T-helper 1 cell (primary cell): ENCODE measurements at regions not wholly inside any gene's neighbourhood (a gene's known extent, or its start where the extent isn't known, plus 50 kb on each side); places are given as distances from the start of the nearest gene placed in this dataset.

ENCODE experiments used
- DNase-seq, 5 donors: peaks; one replicate each; pipeline ENCODE4 v3.0.0-alpha.2; 2012 to 2020

DNA sequence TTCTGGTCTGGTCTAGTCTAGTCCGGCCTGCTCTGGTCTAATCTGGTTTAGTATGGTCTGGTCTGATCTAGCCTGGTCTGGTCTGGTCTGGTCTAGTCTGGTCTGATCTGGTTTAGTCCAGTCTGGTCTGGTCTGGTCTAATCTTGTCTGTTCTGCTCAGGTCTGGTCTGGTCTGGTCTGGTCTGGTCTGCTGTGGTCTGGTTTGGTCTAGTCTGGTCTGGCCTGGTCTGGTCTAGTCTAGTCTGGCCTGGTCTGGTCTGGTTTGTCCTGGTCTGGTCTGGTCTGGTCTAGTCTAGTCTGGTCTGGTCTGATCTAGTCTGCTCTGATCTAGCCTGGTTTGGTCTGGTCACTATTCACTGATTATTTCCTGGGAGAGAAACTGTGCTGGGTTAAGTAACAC is 84.1 kb upstream of the PRR23E start:
- no peak for DNase-seq

DNA sequence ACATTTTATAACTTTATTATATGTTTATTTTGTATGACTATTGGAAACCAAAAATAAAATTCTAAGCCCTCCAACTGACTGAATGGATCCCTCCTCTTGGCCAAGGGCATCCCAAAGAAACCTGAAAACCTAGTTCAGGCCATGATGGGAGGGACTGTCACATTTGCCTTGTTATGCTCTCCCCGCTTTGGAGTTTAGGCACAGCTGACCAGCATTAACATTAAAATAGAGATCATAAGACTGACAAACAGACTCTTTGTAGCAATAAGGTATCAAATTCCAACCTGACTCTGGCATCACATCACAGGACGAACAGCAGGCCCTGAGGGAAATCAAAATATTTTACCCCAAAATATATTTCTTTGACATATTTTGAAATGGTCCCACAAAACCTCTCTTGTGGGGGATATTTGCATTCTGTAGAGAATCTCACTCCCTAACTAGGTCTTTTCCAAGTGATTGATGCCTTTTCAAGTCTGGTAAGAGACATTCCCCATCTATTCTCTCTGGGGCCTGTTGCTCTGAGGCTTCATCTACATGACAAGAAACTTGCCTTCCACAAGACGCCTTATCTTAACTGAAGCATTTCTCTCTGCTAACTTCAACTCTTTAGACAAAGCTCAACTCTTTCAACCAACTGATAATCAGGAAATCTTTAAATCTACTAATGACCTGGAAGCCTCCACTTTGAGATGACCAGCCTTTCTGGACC is 81.8 kb upstream of the PRR23E start:
- DNase-seq = no peak

- no peak for DNase-seq
Observed at GRCh38 chr3:127112796-127113570, 79.9 kb upstream of the PRR23E start.

- DNase-seq = no peak
Observed at GRCh38 chr3:127113571-127113891, 79.4 kb upstream of the PRR23E start.

DNA sequence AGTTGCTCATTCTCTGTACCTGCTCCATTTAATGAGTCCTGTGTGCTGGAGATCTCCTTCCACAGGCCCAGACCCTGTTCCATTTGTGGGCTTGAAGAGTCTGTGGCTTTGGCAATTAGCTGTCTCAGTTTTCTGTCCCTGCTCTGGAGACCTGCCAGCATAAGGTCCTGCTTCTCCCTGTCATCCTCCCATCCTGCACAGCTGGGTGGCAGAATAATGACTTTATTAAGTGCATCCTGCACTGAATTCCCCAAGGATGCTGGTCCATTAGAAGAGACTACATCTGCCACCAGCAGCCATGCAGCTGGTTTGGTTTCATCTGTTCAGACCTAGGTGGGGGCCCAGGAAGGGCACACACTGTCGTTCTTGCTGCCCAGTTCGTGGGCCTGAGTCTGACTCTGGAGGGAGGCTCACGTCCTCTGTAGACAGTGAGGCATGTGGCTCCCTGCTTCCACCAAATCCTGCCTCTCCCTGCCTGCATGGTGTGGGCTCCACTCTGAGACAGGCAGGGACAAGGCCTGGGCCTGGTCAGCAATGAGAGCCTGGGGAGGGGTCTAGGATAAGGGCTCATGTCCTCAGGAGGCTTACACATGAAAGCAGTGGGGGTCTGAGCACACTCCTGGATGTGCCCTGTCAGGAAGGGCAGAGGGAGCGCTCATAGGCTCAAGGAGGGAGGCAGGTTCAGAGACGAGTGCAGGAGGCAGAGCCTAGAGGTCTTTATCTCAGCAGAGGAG is 78.4 kb upstream of the PRR23E start:
- no peak for DNase-seq

GRCh38 chr3:127115691-127116351 is 77.1 kb upstream of the PRR23E start:
- no peak for DNase-seq

GRCh38 chr3:127118366-127118765 is 74.6 kb upstream of the PRR23E start:
- DNase-seq = no peak

DNA sequence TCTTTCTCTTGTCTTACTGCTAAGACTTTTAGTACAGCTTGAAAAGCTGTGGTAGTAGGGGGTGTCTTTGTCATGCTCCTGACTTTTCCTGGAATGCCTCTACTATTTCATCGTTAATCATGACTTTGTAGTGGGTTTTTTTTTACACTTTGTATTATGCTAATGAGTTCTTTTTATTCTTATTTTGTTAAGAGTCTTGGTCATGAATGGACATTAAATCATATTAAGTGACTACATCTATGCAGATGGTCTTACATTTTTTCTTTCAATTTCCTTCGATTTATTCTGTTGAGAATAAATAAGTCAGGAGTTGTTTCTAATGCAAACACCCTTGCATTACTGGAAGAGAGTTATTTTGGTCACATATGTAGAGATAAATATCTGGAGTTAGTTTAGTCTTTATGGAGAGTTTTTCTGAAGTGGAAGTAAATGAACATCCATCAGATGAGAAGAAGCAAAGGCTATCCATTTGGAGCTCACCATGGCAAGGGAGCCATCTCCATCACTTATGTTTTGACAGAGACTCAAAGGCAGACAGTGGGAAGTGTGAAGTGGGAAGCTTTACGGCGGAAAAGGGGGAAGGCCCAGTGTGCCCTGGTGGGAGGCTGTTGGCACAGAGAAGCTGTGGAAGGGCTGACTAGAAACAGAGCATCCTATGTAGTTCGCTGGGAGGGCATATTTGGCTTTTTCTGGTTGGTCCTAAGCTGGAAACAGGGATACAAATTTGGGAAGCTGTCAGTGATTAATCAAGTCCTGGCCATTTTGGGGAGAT is 73.1 kb upstream of the PRR23E start:
- no peak for DNase-seq

DNA sequence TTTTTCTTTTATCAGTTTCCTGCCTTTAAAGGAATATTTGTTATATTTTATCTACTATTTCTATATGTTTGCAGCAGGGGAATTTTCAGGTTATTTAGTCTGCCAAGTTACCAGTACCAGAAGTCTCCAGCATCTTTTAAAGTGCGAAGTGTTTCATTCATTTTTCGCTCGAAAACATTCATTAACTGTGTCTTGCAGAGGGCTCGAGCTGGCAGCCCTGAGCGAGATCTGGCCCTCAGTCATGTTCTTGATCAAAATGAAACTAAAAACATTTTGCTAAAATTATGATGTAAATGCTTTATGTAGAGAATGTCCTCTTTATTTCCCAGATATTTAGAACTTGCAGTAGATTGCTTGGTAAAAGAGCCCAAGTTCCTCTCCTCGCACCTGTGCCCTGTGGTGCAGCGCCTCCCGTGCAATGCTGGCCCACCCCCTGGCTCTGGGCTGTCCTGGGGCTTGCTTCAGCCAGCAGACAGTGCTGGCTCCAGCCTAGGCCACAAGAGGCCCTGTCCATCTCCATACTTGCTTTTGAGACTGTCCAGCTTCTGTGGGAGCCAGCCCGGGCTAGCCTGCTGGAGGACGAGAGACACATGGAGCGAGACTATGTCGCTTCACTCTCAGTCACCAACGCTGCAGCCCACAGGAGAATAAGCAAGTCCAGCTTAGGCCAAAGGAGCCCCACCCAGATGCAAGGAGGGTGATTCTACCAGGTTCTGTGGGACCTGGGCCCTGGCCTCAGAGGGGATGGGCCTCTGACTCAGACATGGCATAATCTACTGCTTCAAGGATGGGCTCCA is 71.9 kb upstream of the PRR23E start:
- no peak for DNase-seq

DNA sequence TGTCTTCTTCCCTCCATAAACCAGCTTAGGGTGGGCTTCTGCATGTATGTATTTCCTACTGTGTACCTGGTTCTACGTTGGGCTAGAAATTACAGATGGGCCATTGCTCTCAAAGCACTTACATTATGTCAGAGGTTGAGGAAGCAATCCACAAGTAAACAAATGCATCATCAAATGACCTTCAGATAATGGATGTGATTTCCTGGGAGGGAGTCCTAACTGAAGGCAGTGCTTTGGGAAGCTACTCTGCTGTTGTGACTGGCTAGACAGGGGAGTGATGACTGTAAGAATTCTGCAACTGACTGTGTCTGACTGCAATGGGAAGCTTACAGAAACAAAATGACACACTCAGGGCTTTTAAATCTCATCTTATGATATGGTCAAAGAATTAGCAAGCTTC is 71.0 kb upstream of the PRR23E start:
- DNase-seq = no peak

- DNase-seq = no peak
Observed at GRCh38 chr3:127123533-127123932, 69.4 kb upstream of the PRR23E start.

DNA sequence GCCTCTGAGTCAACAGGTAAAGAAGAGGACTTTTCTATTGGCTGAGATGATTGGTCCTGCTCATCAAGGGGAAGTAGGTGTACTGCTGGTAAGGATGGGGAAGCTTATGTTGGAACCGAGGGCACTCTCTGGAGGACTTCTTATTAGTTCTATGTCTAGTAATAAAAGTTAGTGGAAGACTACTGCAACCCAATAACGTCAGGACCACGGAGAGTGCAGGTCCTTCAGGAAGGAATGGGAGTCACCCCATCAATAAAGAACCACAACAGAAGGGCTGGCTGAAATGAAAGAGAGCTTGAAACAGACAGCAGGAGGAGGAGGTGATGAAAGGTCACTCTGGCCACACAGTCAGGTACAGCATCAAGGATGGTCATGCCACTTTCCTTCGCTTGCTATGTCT is 68.8 kb upstream of the PRR23E start:
- DNase-seq = no peak

- no peak for DNase-seq
Observed at GRCh38 chr3:127131424-127132170, 61.3 kb upstream of the PRR23E start.

DNA sequence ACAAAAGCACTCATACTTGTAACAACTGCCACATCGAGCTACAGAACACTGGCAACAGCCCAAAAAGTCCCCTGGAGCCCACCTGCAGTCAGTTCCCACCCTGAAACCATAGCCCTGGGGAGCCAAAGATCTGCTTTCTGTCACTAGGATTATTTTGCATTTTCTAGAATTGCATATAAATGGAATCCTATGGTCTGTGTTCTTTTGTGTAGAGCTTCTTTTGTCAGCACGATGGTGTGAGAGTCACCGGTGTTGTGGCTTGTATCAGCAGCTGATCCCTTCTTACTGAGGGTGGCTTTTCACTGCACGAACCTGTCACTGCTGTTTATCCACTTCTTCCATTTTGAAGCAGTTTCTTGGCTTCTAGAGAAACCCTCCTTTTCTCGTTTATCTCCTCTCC is 60.1 kb upstream of the PRR23E start:
- no peak for DNase-seq

GRCh38 chr3:127133971-127134370 is 59.0 kb upstream of the PRR23E start:
- no peak for DNase-seq

DNA sequence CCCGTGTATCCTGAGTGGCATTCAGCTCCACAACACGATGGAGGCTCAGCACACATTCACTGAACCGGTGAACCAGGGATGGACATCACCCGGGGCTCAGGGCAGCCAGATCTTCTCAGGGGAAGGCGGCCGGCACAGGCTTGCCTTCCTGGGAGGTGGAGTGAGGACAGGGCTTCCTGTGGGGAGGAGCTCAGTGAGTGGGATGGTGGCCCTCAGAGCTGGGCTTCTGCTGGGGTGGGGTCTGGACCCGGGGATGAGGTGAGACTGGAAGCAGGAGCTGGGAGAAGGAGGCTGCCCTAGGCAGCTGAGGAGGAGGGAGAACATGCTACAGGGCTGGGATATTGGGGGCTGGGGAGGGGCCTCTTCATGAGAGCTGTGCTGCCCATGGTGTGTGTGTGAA is 58.5 kb upstream of the PRR23E start:
- DNase-seq = no peak

DNA sequence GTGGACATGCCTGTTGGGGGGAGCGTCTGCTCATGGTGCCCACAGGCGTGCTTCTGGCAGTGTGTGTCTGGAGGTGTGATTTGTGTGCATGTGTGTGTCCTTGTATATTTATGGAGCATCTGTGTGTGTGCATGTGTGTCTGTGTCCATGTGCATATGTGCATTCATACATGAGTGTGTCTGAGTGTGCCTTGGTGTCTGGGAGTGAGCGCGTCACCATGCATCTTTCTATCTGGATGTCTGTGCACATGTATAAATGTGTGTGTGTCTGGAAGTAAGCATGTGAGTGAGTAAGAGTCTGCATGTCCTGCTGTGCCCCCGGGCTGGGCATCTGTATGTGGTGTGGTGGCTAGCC is 58.1 kb upstream of the PRR23E start:
- no peak for DNase-seq

DNA sequence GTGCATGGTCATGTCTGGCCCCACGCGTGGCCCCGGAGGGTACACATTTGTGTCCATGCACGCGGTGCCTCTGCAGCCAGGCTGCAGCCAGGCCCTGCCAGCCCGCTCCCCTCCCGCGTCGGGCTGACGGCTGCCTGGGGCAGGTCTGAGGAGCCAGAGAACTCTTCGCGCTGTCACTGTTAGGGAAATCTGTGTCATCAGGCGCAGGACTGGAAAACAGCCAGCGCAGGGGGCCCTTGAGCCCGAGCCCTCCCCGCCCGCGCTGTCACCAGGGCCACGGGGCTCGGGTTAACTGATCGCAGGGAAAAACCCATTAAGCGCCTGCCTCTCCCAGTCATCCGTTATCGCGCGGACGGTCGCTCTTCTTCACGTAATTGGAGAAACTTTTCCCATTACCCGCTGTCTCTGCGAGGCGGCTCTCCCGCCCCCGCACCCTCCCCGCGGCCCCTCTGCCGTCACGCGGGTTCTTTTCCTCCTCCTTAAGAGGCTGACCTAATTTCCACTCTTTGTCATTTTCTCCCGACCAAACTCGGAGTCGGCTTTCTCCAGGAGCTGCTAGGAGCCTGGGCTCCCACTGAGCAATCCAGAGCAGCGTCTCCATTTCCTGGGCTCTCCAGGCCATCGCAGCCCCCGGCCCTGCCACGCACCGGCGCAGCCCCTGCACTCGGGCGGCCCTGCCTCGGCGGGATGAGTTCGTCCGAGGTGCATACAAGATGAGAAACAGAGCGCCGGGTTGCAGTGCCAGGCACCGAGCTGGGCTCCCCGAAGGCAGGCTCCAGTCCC is 57.5 kb upstream of the PRR23E start:
- DNase-seq = no peak

DNA sequence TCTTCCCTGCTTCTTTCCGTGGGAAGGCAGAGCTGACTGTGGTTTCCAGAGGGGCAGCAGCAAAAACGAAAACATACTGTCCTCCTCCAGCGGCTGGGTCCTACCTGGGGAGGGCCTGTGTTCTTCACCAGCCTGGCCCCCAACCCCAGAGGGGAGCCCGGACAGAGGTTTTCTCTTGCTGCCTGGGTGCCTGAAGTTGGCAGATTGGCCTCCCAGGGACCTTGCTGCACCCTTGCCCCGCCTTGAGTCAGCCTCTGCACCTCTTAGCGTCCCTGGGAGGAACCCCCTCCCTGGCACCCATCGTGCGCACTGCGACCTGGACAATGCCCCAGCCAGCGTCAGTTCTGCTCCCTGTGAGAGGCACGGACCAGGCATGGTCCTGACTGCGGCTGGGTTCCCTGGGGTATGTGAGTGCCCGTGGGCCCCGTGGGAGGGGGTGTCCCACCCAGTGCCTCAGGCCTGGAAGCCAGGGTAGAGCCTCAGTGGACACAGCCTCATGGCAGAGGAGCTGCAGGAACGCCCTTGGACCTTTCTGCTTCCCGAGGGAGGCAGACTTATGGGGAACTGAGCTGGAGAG is 56.8 kb upstream of the PRR23E start:
- no peak for DNase-seq

DNA sequence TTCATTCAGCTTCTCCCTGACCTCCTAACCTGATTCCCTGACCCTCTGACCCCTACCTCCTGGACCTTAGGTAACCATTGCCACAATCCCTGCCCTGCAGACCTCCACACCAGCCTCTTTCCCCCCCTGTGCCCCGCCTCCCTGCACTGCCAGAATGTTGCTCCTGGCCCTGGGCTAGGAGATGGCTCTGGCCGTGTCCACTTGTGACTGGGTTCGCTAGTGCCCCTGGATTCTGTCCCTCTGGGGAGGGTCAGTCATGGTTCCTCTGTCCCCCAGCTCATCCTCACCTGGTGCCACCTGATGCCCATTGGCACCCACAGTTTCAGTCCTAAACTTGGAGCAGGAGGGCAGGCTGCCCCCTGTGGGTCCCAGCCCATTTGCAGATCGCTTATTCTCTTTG is 56.2 kb upstream of the PRR23E start:
- no peak for DNase-seq
